Naive thymus-derived CD8-positive, alpha-beta T cell (primary cell): ENCODE measurements at regions not wholly inside any gene's neighbourhood (a gene's known extent, or its start where the extent isn't known, plus 50 kb on each side); places are given as distances from the start of the nearest gene placed in this dataset.

Source experiments
- ATAC-seq, 2 donors: fragments of 150-1000 bp; cut with Tn5 transposase in 1 of 2; sonication (Bioruptor Pico), chemical (Tn5 transposase) in 1 of 2; 1 replicate in 1 of 2; 2 replicates in 1 of 2; pipeline ENCODE4 v1.10.0; 2021; ENCODE audit warnings: mild to moderate bottlenecking in 2 of 2, moderate library complexity in 2 of 2
- POLR2A ChIA-PET: fragments of 350-600 bp; sonication (Branson Sonifier 250); formaldehyde crosslinking; loops from one replicate; lab custom pipeline; 2021; ENCODE audit warnings: antibody characterized with exemption; lab: Charles Lee
- DNase-seq, 10 donors: peaks; one replicate each; pipeline versions ENCODE4 v3.0.0 to v3.0.0-alpha.2; 2020 to 2022
- H3K27ac Mint-ChIP-seq, 10 donors: one replicate each; pipeline ENCODE4 v1.8.0; 2020 to 2022; ENCODE audit warnings: mild to moderate bottlenecking in 10 of 10, mixed read lengths in 10 of 10, moderate library complexity in 4 of 10, inconsistent platforms in 1 of 10
- H3K27me3 Mint-ChIP-seq, 5 donors: one replicate each; pipeline ENCODE4 v1.8.0; 2021 to 2022; ENCODE audit warnings: mixed read lengths in 5 of 5
- H3K36me3 Mint-ChIP-seq, 3 donors: one replicate each; pipeline ENCODE4 v1.8.0; 2020 to 2022; ENCODE audit warnings: mixed read lengths in 3 of 3, mild to moderate bottlenecking in 2 of 3, inconsistent platforms in 1 of 3
- H3K4me1 Mint-ChIP-seq, 4 donors: one replicate each; pipeline ENCODE4 v1.8.0; 2021 to 2022; ENCODE audit warnings: mixed read lengths in 4 of 4
- H3K4me3 Mint-ChIP-seq, 10 donors: one replicate each; pipeline ENCODE4 v1.8.0; 2020 to 2022; ENCODE audit warnings: mild to moderate bottlenecking in 10 of 10, mixed read lengths in 10 of 10, moderate library complexity in 6 of 10, inconsistent platforms in 1 of 10
- H3K9me3 Mint-ChIP-seq, 9 donors: one replicate each; pipeline ENCODE4 v1.8.0; 2020 to 2022; ENCODE audit warnings: mixed read lengths in 9 of 9, mild to moderate bottlenecking in 3 of 9, inconsistent platforms in 1 of 9, moderate library complexity in 1 of 9

DNA sequence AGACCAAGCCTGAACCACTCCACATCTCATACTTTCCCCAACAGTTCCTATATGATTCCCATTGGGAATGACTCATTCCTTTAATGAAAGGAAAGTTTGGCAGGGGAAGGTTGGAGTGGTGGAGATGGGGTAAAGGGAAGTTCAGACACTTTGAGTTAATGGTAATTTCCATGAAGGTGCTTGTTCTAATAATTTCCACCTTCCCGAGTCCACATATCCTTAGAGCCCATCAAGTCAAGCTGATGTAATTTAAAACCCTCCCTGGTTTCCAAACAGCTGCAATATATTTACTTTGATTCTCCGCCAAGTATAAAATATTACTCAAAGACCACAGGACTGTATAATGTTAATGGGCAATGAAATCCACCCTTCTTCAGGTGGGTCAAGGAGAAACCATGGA, 95.0 kb upstream of the GALNT15 start:
- Mint-ChIP-seq H3K4me3 (no peak overlapping the region), H3K9me3 (peaks cover 0 to 58% (median 31%) of the 10 kb centered on the region in 9 donors), H3K27me3 (peaks cover 0 to 14% (median 1%) of the 10 kb centered on the region in 5 donors), H3K27ac (no peak overlapping the region), H3K36me3 (peaks cover 0 to 29% (median 11%) of the 10 kb centered on the region in 3 donors), H3K4me1 (no peaks in the 10 kb centered on the region)
- ATAC-seq, result no peak
- POLR2A ChIA-PET, result no interaction called here
- DNase-seq, result no peak

DNA sequence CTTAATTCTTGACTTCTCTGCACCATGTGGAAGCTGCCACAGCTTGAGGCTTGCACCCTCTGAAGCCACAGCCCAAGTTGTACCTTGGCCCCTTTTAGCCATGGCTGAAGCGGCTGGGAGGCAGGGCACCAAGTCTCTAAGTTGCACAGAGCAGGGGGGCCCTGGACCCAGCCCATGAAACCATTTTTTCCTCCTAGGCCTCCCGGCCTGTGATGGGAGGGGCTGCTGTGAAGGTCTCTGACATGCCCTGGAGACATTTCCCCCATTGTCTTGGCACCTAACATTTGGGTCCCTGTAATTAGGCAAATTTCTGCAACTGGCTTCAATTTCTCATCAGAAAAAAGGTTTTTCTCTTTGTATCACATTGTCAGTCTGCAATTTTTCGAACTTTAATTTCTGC, 92.8 kb upstream of the GALNT15 start:
- POLR2A ChIA-PET, result no interaction called here
- H3K27ac Mint-ChIP-seq, result no peak overlapping the region
- no peak for ATAC-seq
- H3K36me3 Mint-ChIP-seq, result peaks cover 0 to 29% (median 11%) of the 10 kb centered on the region in 3 donors
- H3K9me3 Mint-ChIP-seq, result peaks cover 0 to 67% (median 31%) of the 10 kb centered on the region in 9 donors
- no peaks in the 10 kb centered on the region for H3K4me1 Mint-ChIP-seq
- DNase-seq, result no peak
- H3K4me3 Mint-ChIP-seq, result no peak overlapping the region
- H3K27me3 Mint-ChIP-seq, result peaks cover 0 to 10% (median 1%) of the 10 kb centered on the region in 5 donors

- ATAC-seq, result no peak
- no peak overlapping the region for H3K27ac Mint-ChIP-seq
- no peak overlapping the region for H3K4me3 Mint-ChIP-seq
Measured at GRCh38 chr3:16084887-16085286, 89.6 kb upstream of the GALNT15 start.

GRCh38 chr3:16085410-16085809, 89.1 kb upstream of the GALNT15 start:
- Mint-ChIP-seq H3K4me1 (no peaks in the 10 kb centered on the region), H3K9me3 (peaks cover 0 to 42% (median 23%) of the 10 kb centered on the region in 9 donors), H3K27me3 (peaks cover 0 to 4% (median 2%) of the 10 kb centered on the region in 5 donors), H3K36me3 (peaks cover 0 to 23% (median 8%) of the 10 kb centered on the region in 3 donors), H3K27ac (no peak overlapping the region), H3K4me3 (no peak overlapping the region)
- ATAC-seq (no peak), DNase-seq (no peak)
- POLR2A ChIA-PET, result no interaction called here

More at GRCh38 chr3:16084887-16085286, 89.6 kb upstream of the GALNT15 start:
- peaks cover 0 to 4% (median 2%) of the 10 kb centered on the region in 5 donors for H3K27me3 Mint-ChIP-seq
- H3K4me1 Mint-ChIP-seq, result no peaks in the 10 kb centered on the region
- POLR2A ChIA-PET, result no interaction called here
- H3K9me3 Mint-ChIP-seq, result peaks cover 0 to 43% (median 26%) of the 10 kb centered on the region in 9 donors
- peaks cover 0 to 23% (median 9%) of the 10 kb centered on the region in 3 donors for H3K36me3 Mint-ChIP-seq
- DNase-seq, result no peak

DNA sequence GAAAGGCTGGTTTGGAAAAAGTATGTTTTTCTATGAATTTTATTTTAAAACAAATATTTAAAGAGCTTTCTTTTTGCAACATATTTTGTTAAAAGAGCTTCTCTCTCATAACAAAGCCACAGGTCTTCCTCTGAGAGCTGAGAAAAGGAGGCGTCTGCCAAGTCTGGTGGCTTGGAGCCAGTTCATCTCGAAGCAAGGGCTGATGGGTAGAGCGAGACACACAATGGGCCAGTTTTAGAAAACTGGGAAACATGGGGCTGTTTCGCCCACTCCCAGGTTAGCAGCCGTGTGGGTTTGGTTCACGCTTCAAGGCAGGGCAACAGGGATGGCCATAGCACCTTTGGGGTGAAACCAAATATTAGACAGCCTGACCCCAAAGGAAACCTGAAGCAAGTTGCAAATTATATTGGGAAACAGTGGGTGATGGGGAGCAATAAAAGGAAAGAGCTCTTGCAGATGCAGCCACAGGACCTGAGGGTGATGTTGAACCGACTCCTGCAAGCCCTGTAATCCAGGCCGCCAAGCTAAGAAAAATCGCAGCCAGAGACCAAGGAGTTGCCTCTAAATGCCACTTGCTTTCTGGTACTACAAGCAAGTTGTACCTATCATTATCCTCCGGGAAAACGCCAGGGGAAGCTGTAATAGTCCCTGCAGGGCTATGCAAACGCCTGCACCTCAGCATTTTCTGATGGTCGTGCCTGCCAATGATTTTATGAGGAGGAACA, 88.4 kb upstream of the GALNT15 start:
- H3K27me3 Mint-ChIP-seq, result peaks cover 0 to 4% (median 2%) of the 10 kb centered on the region in 5 donors
- POLR2A ChIA-PET, result no interaction called here
- H3K9me3 Mint-ChIP-seq, result peaks cover 0 to 36% (median 16%) of the 10 kb centered on the region in 9 donors
- ATAC-seq, result no peak
- no peak overlapping the region for H3K4me3 Mint-ChIP-seq
- H3K36me3 Mint-ChIP-seq, result peaks cover 0 to 16% (median 3%) of the 10 kb centered on the region in 3 donors
- H3K27ac Mint-ChIP-seq, result no peak overlapping the region
- no peak for DNase-seq
- H3K4me1 Mint-ChIP-seq, result no peaks in the 10 kb centered on the region

DNA sequence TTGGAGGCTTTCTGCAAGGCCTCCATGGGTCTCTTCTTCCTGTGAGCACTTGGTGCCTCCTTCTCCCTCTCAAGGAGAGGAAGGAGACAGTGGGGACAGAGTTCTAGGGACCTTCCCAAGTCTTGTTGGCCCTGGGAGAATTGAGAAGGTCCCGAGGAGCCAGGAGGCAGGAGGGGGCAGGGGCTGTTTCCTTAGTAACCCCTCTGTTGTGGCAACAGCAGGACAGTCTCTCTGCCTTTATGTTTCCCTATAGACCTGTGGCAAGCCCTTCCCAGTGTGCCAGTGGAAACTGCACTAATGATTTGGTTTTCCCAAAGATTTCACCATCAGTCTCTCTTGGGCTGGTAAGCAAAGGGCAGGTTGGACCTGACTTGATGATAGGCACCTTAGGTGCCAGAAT, 87.8 kb upstream of the GALNT15 start:
- H3K36me3 Mint-ChIP-seq, result peaks cover 0 to 13% (median 0%) of the 10 kb centered on the region in 3 donors
- DNase-seq (no peak), ATAC-seq (no peak)
- no peak overlapping the region for H3K27ac Mint-ChIP-seq
- H3K27me3 Mint-ChIP-seq, result peaks cover 0 to 7% (median 2%) of the 10 kb centered on the region in 5 donors
- POLR2A ChIA-PET, result no interaction called here
- peaks cover 0 to 2% (median 0%) of the 10 kb centered on the region in 4 donors for H3K4me1 Mint-ChIP-seq
- H3K4me3 Mint-ChIP-seq, result no peak overlapping the region
- H3K9me3 Mint-ChIP-seq, result peaks cover 0 to 30% (median 12%) of the 10 kb centered on the region in 9 donors

DNA sequence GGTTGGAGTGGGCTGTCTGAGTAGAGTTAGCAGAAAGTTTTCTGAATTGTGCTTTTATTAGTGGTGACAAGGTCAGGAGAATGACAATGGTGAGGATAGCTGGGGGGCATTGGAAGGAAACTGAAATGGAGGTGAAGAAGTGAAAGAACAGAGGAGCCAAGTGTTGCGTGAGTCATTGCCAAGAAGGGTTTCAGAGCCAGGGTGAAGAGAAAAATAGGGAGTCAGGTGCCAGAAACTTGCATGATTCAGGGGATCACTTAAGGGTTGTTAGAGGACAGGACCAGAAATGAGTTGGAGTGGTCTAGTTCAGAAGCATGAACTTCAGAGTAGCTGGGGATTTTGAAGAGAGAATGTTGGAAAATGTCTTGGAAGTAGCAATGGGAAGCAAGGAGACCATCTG, 86.0 kb upstream of the GALNT15 start:
- H3K9me3 Mint-ChIP-seq, result peaks cover 0 to 13% (median 0%) of the 10 kb centered on the region in 9 donors
- H3K36me3 Mint-ChIP-seq, result no peaks in the 10 kb centered on the region
- no peak overlapping the region for H3K27ac Mint-ChIP-seq
- ATAC-seq (no peak), DNase-seq (no peak)
- H3K4me3 Mint-ChIP-seq, result no peak overlapping the region
- POLR2A ChIA-PET, result no interaction called here
- H3K4me1 Mint-ChIP-seq, result peaks cover 0 to 2% (median 0%) of the 10 kb centered on the region in 4 donors
- H3K27me3 Mint-ChIP-seq, result peaks cover 0 to 4% (median 2%) of the 10 kb centered on the region in 5 donors

GRCh38 chr3:16089521-16089920, 85.0 kb upstream of the GALNT15 start:
- POLR2A ChIA-PET, result no interaction called here

GRCh38 chr3:16090024-16090423, 84.5 kb upstream of the GALNT15 start:
- POLR2A ChIA-PET, result no interaction called here

More at GRCh38 chr3:16089521-16089920, 85.0 kb upstream of the GALNT15 start:
- Mint-ChIP-seq H3K4me1 (peaks cover 0 to 2% (median 0%) of the 10 kb centered on the region in 4 donors), H3K27me3 (peaks cover 0 to 5% (median 3%) of the 10 kb centered on the region in 5 donors), H3K4me3 (no peak overlapping the region), H3K36me3 (no peaks in the 10 kb centered on the region), H3K27ac (no peak overlapping the region), H3K9me3 (peaks cover 0 to 10% (median 0%) of the 10 kb centered on the region in 9 donors)
- no peak for DNase-seq
- no peak for ATAC-seq

DNA sequence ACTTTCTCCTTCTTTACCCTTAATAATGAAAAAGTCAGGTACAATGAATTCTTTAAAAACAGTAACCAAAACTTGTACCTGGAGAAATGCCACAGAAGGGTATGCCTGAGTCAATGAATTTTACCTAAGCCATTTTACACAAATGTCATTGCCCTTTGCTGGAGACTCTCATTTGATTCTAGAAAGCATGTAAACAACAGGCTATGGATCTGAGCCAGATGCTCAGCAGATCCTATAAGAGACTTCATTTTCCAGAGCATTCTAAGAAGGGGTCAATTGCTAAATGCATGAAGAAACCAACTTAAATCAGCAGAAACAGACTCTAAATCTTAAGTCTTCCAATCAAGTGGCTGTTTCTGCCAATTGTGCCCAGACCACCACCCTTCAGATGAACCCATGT, 83.8 kb upstream of the GALNT15 start:
- ATAC-seq (no peak), DNase-seq (no peak)
- Mint-ChIP-seq H3K27me3 (peaks cover 0 to 7% (median 4%) of the 10 kb centered on the region in 5 donors), H3K4me3 (no peak overlapping the region), H3K36me3 (no peaks in the 10 kb centered on the region), H3K9me3 (no peaks in the 10 kb centered on the region), H3K4me1 (peaks cover 0 to 2% (median 0%) of the 10 kb centered on the region in 4 donors), H3K27ac (no peak overlapping the region)
- POLR2A ChIA-PET, result no interaction called here

More at GRCh38 chr3:16090024-16090423, 84.5 kb upstream of the GALNT15 start:
- H3K9me3 Mint-ChIP-seq, result peaks cover 0 to 5% (median 0%) of the 10 kb centered on the region in 9 donors
- H3K27me3 Mint-ChIP-seq, result peaks cover 0 to 6% (median 3%) of the 10 kb centered on the region in 5 donors
- no peaks in the 10 kb centered on the region for H3K36me3 Mint-ChIP-seq
- H3K27ac Mint-ChIP-seq, result no peak overlapping the region
- no peak overlapping the region for H3K4me3 Mint-ChIP-seq
- no peak for ATAC-seq
- DNase-seq, result no peak
- peaks cover 0 to 2% (median 0%) of the 10 kb centered on the region in 4 donors for H3K4me1 Mint-ChIP-seq

DNA sequence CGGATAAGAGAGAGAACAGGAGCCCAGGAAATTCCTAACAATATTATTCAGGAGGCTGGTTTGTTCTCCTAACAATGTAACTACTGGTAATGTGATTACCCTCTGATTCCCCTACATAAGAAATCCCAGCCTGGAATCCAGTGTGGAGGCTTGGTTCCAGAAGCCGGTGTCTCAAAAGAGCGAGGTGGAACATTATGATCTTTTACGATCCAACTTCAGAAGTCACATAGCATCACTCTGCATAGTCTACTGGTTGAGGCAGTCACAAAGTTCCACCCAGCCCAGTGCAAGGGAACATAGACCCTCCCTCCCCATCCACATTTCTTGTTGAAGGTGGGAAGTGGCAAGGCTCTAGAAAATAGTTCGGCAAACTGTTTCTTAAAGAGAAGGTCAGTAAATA, 81.6 kb upstream of the GALNT15 start:
- DNase-seq, result no peak
- H3K36me3 Mint-ChIP-seq, result no peaks in the 10 kb centered on the region

DNA sequence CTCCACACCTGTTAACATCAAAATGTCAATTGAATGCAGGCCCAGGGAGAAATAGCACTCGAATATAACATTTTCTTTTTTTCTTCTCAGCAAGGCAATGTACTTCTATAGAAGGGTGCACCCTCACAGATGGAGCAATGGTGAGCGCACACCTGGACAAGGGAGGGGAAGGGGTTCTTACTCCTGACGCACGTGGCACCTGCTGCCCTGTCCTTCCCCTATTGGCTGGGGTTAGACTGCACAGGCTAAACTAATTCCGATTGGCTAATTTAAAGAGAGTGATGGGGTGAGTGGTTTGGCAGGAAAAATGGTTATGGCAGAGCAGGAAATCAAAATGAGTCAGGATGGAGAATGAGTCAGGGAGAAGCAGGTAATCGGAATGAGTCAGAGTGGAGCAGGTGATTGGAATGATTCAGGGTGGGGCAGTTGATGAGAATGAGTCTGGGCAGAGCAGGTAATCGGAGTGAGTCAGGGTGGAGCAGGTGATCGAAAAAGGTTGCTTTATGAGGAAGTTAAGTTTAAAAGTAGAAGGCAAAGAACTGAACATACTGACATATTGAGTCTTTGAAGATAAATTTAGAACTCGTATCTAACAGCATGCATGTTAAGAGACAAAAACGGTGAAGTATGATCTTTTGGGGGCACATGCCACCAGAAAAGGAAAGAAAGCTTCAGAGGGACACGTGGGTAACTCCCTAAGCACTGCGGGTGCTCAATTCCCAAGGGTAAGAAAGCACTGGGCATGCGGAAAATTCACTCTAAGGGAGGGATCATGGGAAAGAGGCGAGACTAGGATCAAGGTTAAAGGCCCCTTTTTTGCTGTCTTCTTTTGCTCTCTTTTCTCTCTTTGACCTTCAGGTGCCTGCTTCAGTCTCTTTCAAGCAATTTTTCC, 72.9 kb upstream of the GALNT15 start:
- H3K27me3 Mint-ChIP-seq, result peaks cover 1 to 13% (median 12%) of the 10 kb centered on the region in 5 donors

More for the DNA sequence above, 81.6 kb upstream of the GALNT15 start:
- Mint-ChIP-seq H3K9me3 (peaks cover 0 to 3% (median 0%) of the 10 kb centered on the region in 9 donors), H3K4me1 (peaks cover 0 to 2% (median 0%) of the 10 kb centered on the region in 4 donors), H3K27ac (no peak overlapping the region), H3K4me3 (no peak overlapping the region), H3K27me3 (peaks cover 0 to 8% (median 2%) of the 10 kb centered on the region in 5 donors)
- POLR2A ChIA-PET, result no interaction called here
- ATAC-seq, result no peak

More for the DNA sequence above, 72.9 kb upstream of the GALNT15 start:
- no peak overlapping the region for H3K4me3 Mint-ChIP-seq
- DNase-seq, result no peak
- no peak overlapping the region for H3K27ac Mint-ChIP-seq
- POLR2A ChIA-PET, result no interaction called here
- H3K36me3 Mint-ChIP-seq, result no peaks in the 10 kb centered on the region
- H3K9me3 Mint-ChIP-seq, result peaks cover 0 to 5% (median 0%) of the 10 kb centered on the region in 9 donors
- no peaks in the 10 kb centered on the region for H3K4me1 Mint-ChIP-seq
- ATAC-seq, result no peak
